Activated CD8-positive, alpha-beta memory T cell treated with anti-CD3 and anti-CD28 coated beads for 1 hour (primary cell): ENCODE measurements at regions not wholly inside any gene's neighbourhood (a gene's known extent, or its start where the extent isn't known, plus 50 kb on each side); places are given as distances from the start of the nearest gene placed in this dataset.

Source experiments
- DNase-seq, 2 donors: peaks; one replicate each; pipeline ENCODE4 v3.0.0-alpha.2; 2020; ENCODE audit warnings: low read depth in 1 of 2; ENCODE audit errors: extremely low read depth in 1 of 2

DNA sequence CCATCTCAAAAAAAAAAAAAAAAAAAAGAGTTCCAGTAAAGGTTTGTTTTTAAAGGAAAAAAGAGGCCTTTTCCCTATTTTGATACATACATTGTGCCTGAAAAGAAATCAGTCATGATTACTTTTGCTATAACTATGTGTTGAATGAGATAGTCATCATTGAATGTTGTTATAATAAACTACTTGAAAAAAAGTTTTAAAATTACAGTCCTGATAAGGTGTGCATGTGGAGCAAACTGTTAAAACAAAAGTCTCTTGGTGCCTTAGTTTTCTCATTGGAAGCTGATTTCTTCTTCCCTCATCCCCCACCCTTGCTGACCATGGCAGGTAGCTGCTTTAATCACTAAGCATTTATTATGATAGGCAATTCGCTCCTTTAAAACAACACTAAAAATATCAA is 172.3 kb upstream of the TBCA start:
- DNase-seq: no peak

DNA sequence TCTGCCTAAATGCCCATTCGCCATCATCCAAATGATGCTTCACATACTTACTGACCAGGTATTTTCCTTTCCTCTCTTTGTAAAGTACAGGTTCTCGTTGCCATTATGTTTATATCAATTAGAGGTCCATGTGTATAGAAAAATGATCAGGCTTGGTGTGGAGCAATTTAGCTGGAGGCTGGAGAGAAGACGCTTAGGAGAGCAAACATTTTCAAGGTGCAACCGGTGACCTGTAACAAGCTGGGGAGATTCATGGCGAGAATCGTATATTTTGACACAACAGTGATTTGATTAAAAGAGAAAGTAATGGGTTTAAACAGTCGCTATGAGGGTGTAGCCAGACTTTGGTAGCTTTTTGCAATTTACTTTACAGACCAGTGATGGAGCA is 170.9 kb upstream of the TBCA start:
- DNase-seq: no peak

DNA sequence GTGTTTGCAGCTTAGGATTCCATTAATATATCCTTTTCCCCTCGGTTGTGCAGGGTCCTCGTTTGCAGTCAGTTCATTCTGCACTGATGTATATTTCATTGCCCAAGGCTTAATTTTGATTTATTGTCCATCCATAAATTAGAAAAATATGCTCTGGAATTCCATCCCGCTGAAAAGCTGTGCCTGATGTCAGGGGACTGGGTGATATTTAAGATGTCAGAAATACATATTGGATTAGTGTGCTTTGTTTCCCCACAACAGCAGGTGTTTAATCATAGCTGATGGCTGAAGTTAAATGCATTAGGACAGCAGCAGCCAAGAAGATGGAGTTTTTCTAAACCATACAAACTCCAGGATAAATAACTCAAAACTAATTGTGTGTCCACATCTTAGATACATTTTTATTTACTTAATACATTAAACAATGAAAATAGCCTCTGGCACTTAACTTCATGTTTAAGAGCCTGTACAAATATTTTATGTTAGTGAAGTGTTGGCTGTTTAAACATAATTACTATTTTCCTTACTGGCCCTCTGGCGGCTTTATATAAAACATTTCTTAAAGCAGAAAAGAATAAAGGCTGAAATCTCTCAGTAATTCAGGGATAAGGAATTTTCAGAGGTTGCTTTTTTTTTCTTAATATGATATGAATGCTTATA is 170.4 kb upstream of the TBCA start:
- DNase-seq: no peak

DNA sequence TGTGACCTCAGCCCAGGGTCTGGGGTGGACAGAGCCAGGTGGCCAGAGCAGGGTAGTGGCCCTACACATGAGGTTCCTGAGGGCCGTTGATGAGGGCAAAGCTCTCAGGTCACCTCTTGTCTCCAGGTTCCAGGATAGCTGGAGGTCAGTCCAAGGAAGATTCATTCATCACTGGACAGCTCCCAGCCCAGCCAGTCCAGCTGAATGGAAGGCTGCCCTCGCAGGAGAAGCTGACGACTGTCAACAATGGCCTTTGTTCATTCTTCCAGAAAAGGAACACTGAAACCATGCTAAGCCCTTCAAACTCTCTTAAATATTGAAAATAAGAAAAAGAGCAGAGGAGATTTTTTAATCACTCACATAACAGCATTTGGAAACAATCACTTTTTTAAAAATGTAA is 169.7 kb upstream of the TBCA start:
- DNase-seq: no peak

DNA sequence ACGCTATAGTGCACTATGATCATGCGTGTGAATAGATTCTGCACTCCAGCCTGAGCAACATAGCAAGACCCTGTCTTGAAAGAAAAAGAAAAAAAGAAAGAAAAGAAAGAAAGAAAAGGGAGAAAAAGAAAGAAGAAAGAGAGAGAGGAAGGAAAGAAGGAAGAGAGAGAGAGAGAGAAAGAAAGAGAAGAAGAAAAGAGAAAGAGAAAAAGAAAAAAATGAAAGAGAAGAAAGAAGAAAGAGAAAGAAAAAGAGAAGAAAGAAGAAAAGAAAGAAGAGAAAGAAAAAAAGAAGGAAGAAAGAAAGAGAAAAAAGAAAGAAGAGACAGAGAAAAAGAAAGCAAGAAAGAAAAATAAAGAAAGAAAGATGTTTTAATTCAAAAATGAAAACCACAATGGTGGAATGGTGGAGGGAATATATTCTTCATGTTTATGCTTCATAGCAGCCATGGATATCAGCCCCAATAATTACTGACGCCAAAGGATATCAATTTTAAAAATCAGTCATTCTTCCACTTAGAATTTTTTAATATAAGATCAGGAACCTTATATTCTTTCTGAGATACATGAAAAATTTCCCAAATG is 168.7 kb upstream of the TBCA start:
- no peak for DNase-seq

DNA sequence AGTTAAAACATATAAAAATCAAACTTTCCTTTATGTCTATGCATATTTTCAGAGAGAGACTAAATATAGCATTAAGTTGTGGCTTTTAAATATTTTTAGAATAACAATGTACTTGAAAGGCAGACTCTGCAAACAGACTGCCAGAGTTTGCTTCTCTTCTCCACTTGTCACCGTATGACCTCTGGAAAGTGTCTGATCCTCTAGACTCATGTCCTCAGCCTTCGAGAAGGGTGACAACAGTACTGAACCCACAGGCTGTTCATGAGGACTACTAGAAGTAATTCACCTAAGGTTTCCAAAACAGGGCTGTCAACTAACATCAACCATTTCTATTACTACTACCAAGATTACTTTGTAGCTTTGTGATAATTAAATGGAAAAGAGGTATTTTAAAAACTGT is 167.7 kb upstream of the TBCA start:
- DNase-seq: no peak

DNA sequence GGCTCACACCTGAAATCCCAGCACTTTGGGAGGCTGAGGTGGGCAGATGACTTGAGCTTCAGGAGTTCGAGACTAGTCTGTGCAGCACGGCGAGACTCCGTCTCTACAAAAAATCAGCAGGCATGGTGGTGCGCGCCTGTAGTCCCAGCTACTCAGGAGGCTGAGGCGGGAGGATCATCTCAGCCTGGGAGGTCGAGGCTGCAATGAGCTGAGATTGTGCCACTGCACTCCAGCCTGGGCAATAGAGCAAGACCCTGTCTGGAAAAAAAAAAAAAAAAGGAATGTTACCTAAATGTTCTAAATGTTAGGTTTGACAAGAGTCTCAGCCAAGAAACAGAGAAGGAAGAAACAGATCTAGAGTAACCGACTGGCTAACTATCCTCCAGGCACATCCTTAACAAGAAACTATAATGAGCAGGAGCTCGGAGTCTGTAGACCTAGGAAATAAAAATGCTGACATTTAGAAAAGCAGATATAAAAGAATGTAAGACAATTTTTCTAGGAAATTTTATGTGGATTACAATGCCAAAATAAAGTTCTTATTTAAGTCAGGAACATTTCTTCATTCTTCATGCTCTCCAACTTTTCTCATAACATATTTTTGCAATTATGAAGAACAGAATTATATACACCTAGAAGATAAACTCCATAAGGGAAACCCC is 166.6 kb upstream of the TBCA start:
- DNase-seq: no peak

DNA sequence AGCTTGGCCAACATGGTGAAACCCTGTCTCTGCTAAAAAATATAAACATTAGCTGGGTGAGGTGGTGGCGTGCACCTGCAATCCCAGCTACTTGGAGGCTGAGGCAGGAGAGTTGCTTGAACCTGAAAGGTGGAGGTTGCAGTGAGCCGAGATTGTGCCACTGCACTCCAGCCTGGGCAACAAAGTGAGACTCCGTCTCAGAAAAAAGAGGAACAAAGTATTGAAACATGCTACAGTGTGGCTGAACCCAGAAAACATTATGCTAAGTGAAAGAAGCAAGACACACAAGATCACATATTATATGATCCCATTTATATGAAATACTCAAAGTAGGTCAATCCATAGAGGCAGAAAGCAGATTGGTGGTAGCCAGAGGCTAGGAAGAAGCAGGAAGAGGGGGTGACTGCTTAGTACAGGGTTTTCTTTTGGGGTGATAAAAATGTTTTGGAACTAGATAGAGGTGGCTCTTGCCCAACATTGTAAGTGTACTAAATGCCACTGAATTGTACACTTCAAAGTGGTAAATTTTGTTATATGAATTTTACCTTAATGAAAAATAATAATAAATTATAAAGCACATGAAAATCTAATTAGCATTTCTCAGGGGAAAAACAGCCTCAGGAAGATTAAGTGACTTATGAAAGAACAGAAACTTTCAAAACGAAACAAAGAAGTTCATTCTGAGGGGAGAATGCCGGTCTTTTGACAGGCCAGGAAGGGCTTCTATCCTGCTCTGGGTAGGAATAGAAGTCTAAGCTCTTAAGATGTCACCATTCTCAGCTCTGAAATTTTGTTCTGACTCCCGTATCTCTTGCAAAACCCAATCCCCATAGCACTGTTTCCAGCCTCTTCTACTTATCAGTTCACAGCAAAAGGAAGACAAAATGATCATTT is 161.1 kb upstream of the TBCA start:
- no peak for DNase-seq

DNA sequence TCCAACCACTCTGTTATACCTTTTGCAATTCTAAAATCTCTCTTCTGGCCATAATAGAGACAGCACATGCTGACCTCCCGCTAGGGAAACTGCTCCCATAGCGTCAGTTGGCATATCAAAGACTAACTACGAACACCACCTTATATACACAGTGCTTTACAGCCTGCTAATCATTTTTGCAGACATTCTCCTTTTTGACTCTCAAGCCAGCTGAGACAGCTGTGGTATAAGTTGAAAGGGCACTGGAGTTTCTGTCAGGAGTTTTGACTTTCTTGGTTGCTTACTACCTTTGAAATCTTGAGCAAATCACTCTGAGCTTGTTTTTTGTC is 160.2 kb upstream of the TBCA start:
- no peak for DNase-seq

DNA sequence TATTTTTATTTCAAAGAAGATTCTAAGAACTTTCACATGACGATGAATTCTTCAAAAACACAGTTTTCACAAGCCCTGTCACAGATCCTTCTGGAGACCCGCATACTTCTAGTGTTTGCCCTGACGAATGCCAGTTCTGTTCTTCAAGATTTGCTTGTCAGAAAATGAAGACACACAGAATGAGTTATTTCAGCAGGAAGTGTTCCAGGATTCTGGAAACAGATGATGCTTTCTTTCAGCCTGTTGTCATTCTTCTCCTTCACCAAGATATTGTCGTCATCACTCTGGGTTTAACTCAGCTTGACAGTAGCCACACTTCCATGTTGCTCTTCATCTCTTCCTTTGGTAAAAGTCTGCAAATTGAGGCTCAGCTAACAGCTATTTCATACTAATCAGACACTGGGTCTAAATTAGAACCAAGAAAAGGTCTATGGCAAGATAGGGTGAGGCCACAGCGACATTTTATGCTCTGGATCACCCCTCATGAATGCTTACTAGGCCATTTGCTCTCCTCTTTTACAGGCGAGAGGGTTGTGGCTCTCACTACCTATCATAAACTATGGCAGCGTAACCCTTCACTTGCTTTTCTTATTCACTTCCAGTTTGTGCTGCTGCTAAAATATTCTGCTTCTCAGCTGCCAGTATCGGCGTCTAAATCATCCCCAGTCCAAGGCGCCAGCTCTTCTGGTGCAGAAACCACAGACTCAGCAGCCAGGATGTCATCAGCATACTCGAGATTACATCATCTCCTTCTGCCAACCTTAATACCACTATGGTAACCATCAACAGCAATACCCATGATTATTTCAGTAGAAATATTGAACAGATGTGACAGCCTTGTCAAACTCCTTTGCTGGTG is 159.6 kb upstream of the TBCA start:
- no peak for DNase-seq

DNA sequence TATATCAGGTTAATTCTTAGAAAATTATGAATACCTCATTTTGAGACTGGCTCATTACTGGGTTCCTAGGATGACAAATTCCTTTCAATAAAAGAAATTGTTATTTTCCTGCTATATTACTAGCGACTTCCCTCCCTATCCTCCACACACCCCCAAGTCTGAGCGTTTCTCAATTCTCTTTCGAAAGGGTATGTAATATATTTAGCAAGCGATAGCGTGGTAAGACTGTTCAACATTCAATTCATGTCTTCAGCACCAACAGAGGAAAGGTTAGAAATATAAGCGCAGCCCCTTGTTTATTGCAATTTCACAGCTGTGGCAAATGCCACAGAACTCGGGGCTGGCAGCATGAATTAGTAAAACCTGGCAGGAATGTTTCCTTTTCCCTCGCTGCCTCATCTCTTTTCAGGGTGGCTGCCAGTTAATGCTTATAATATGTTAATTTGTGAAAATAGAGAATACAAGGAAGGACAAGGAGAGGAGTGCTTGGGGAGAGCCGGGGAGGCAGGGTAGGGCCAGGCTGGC is 152.7 kb upstream of the TBCA start:
- no peak for DNase-seq

DNA sequence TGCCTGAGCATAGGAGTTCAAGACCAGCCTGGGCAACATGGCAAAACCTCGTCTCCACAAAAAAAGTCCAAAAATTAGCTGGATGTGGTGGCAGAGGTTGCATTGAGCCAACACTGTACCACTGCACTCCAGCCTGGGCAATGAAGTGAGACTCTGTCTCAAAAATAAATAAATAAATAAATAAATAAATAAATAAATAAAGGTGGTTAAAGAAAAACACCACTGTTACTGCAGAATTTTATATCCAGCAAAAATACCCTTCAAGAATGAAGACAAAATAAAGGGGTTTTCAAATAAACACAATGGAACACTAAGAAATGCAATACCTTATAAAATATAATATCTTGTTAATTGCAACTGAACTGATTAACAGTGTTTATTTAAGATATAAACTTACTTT is 150.2 kb upstream of the TBCA start:
- no peak for DNase-seq

DNA sequence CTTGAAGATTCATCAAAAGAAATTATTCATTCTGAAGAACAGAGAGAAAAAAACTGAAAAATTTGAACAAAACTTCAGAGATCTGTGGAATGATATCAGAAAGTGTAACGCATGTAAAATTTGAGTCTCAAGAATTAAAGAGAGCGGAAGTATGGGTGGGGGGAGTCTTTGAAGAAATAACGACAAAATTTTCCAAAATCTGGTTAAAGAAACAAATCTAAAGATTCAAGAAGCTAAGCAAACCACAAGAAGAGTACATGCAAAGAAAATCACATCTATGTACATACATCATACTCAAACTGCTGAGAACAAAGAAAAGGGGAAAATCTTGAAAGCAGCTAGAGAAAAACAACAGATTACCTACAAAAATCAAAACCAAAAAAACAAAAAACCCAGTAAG is 149.4 kb upstream of the TBCA start:
- no peak for DNase-seq

DNA sequence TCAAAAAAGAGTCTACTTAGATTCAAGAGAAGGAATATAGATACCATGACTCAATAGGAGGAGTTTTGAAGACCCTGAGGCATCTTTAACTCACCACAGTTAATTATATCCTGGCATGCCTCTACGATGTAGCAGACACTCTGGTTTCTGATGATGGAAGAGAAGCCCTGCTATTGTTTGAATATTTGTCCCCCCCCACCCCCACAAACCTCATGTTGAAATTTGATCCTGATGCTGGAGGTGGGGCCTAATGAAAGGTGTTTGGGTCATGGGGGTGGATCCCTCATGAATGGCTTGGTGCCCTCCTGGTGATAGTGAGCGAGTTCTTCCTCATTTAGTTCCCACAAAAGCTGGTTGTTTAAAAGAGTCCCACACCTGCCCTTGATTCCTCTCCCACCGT is 147.9 kb upstream of the TBCA start:
- no peak for DNase-seq

DNA sequence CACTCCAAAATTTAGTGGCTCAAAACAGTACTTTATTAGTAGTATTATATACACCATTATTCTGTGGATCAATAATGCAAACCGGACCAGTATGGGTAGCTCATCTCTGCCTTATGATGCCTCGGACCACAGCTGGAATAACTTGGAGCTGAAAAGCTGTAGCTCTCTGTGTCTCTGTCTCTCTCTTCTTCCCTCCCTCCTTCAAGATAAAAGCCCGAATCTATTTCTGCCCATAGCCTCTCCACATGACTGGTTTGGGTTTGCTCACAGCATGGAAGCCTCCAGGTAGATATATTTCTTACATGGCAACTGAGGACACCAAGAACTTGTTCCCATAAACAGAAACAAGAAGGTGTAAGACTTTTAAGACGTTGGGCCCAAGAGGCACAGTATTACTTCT is 147.5 kb upstream of the TBCA start:
- DNase-seq: no peak

DNA sequence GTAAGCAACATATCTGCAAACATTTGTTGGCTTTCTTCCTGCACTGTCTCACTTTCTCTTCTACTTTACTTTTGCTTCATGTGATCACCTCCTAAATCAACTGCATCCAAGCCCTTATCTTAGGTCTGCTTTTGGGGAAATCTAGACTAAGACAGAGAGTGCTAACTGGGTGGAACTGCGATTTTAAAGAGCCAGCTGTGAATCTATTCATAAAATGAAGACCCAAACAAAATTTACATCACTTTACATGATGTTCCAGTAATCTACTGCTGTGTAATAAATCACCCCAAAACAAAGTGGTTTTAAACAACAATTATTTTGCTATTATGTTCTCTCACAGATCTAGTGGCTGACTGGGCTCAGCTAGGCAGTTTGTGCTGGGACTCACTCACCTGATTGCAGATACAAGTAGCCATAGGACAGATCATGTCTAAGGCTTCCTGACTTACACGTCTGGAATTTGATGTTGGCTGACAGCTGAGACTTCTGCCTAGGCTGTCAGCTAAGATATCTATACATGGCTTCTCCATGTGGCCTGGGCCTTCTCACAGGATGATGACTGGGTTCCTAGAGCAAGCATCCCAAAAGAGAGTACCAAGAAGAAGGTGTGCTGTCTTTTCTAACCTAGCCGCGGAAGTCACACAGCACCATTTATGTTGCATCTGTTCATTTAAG is 145.1 kb upstream of the TBCA start:
- DNase-seq: no peak

DNA sequence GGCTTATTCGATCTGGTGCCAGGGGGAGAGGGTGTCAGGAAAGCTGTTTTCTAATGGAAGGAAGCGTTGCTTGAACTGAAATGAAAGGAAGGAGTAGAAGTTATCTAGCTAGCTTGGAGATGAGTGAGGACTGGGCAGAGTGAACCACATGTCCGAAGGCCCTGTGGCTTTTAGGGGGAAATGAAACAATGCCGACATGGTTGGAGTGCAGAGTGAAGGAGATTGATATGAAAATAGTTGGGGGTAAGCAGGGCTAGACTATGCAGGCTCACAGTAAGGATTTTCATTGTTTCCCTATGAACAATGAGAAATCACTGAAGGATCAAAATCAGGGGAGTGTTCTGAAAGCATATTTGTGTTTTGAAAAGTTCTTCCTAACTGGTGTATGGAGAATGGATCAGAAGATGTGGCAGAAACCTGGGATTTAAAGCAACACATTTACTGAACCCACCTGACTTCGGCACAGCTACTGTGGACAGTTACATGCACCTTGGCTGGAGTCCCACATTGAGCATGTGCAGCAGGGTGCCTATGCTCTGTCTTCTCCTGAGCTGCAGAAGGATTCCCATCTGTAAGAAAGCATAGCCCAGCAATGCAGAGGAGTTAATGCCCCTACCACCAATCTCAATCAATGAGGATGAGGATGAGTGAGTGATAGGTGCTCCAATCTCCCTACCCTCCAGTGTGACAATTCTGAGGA is 144.4 kb upstream of the TBCA start:
- no peak for DNase-seq

DNA sequence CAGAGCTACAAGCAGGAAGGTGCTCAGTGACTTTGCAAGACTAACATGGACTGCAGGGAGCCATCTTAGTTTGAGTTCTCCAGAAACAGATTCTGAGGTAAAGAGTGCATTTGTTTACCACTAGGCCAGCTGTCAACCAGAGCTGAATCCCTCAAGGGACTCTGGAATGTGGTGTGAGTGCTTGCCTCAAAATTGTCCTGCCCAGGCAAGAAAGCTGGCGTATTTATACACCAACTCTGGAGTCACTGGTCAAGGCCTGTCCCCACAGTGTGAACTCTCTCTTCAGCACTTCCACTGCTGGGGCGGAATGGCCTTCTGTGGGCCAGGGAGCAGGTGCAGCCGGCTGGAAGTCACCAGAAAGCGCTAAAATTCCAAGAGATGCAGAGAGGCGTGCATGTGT is 139.2 kb upstream of the TBCA start:
- DNase-seq: no peak

DNA sequence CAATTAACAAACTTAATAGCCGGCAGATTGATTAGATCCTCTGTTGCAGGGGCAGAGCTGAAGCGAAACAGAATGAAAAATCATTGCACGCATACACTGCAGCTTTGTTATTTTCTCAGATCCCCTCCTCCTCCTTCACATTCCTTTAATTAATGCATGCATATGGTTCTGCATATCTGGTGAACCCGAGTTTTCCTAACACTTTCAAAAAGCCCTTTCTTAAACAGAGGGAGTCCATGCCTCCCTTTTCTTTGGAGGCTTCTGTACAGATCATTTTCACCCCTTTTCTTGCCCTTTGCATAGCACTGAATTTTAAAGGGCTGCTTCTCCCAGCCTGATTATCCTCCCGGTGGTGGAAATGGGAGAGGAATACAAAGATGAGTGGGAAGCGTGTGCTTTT is 136.6 kb upstream of the TBCA start:
- DNase-seq: no peak
